ENCODE measurements at regions not wholly inside any gene's neighbourhood (a gene's known extent, or its start where the extent isn't known, plus 50 kb on each side); places are given as distances from the start of the nearest gene placed in this dataset.

DNA sequence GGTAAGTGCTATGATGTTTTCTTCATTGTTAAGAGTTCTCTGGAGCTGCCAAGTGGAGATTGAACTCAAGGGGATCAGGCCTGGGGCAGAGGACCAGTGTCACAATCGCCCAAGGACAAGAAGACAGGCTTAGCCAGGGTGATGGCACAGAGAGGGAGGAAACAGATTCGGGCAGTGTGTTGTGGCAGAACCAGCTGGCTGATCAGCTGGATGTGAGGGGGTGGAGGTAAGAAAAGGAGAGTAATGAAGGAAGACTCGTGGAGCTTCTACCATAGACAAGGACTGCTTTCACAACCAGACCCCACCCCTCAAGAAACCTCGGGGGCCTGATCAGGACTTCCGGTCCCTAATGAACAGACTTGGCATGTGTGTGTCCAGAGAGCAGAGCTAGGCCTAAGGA, 60.9 kb upstream of the LINGO1 start:
- no peaks in the 10 kb centered on the region for H3K36me3 ChIP-seq (ENCODE audit: insufficient read depth, low read length)
- H4K20me1 ChIP-seq (ENCODE audit: insufficient read depth), result no peaks in the 10 kb centered on the region
- no peaks in the 10 kb centered on the region for H3K27me3 ChIP-seq (ENCODE audit: insufficient read depth, low read depth, low read length)
- no peak overlapping the region for H3K4me3 ChIP-seq (ENCODE audit: low read length)
- H3K27ac ChIP-seq (ENCODE audit: low read length), result no peak overlapping the region
- no peaks in the 10 kb centered on the region for H3K9me3 ChIP-seq (ENCODE audit: low read length)
- no peaks in the 10 kb centered on the region for H3F3A ChIP-seq (ENCODE audit: insufficient read depth, low read length, poor library complexity, severe bottlenecking)
- no peak overlapping the region for H2AFZ ChIP-seq (ENCODE audit: low read depth, low read length)
- TF ChIP-seq SMC3 (conservative IDR thresholded peaks at IDR 0.05; ENCODE audit: poor library complexity) (no peak), MXI1 (conservative IDR thresholded peaks at IDR 0.05; ENCODE audit: poor library complexity, severe bottlenecking) (no peak), TAF1 (IDR thresholded peaks at IDR 0.05; ENCODE audit: low read depth) (no peak), EP300 (conservative IDR thresholded peaks at IDR 0.05; ENCODE audit: poor library complexity, severe bottlenecking) (no peak), POLR2AphosphoS5 (IDR thresholded peaks at IDR 0.05) (no peak), RAD21 (conservative IDR thresholded peaks at IDR 0.05) (no peak), EZH2 (IDR thresholded peaks at IDR 0.05; ENCODE audit: borderline replicate concordance, insufficient read depth, low read length, poor library complexity, severe bottlenecking) (no peak)
- TF ChIP-seq, protein P1, sequence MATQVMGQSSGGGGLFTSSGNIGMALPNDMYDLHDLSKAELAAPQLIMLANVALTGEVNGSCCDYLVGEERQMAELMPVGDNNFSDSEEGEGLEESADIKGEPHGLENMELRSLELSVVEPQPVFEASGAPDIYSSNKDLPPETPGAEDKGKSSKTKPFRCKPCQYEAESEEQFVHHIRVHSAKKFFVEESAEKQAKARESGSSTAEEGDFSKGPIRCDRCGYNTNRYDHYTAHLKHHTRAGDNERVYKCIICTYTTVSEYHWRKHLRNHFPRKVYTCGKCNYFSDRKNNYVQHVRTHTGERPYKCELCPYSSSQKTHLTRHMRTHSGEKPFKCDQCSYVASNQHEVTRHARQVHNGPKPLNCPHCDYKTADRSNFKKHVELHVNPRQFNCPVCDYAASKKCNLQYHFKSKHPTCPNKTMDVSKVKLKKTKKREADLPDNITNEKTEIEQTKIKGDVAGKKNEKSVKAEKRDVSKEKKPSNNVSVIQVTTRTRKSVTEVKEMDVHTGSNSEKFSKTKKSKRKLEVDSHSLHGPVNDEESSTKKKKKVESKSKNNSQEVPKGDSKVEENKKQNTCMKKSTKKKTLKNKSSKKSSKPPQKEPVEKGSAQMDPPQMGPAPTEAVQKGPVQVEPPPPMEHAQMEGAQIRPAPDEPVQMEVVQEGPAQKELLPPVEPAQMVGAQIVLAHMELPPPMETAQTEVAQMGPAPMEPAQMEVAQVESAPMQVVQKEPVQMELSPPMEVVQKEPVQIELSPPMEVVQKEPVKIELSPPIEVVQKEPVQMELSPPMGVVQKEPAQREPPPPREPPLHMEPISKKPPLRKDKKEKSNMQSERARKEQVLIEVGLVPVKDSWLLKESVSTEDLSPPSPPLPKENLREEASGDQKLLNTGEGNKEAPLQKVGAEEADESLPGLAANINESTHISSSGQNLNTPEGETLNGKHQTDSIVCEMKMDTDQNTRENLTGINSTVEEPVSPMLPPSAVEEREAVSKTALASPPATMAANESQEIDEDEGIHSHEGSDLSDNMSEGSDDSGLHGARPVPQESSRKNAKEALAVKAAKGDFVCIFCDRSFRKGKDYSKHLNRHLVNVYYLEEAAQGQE (IDR thresholded peaks at IDR 0.05; ENCODE audit: borderline replicate concordance), result no peak
- TF ChIP-seq, protein P2, sequence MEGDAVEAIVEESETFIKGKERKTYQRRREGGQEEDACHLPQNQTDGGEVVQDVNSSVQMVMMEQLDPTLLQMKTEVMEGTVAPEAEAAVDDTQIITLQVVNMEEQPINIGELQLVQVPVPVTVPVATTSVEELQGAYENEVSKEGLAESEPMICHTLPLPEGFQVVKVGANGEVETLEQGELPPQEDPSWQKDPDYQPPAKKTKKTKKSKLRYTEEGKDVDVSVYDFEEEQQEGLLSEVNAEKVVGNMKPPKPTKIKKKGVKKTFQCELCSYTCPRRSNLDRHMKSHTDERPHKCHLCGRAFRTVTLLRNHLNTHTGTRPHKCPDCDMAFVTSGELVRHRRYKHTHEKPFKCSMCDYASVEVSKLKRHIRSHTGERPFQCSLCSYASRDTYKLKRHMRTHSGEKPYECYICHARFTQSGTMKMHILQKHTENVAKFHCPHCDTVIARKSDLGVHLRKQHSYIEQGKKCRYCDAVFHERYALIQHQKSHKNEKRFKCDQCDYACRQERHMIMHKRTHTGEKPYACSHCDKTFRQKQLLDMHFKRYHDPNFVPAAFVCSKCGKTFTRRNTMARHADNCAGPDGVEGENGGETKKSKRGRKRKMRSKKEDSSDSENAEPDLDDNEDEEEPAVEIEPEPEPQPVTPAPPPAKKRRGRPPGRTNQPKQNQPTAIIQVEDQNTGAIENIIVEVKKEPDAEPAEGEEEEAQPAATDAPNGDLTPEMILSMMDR (IDR thresholded peaks at IDR 0.05; ENCODE audit: poor library complexity, severe bottlenecking), result no peak
- no peaks in the 10 kb centered on the region for H3K79me2 ChIP-seq (replicated peaks; ENCODE audit: insufficient read depth, low read length)
- H3K9ac ChIP-seq (ENCODE audit: low read length), result no peak overlapping the region
- no peak overlapping the region for H3K4me2 ChIP-seq (ENCODE audit: low read length)
- no peaks in the 10 kb centered on the region for H3K9me2 ChIP-seq (ENCODE audit: insufficient read depth, low read length)

DNA sequence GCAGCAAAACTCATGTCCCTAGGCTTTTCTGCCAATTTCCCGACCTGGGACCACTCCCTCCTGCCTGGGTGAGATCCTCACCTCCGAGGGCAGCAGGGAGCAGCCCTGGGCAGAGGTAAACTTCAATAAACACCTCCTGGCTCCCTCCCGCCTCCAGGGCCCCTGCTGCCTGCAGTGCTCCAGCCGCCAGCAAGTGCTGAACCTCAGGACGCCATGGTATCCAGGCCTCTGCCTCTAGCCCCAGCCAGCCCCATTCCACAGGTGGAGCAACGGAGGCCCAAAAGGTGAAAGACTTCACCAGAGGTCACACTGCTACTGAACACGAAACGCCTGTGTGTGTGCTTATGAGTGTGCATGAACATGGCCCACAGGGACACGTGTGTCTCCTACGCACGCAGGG, 59.9 kb upstream of the LINGO1 start:
- H3K27ac ChIP-seq (ENCODE audit: low read length), result no peak overlapping the region

More for the DNA sequence above, 59.9 kb upstream of the LINGO1 start:
- H2AFZ ChIP-seq (ENCODE audit: low read depth, low read length), result no peak overlapping the region
- H3K9me3 ChIP-seq (ENCODE audit: low read length), result no peaks in the 10 kb centered on the region
- H3K4me3 ChIP-seq (ENCODE audit: low read length), result no peak overlapping the region
- no peaks in the 10 kb centered on the region for H4K20me1 ChIP-seq (ENCODE audit: insufficient read depth)
- H3K9ac ChIP-seq (ENCODE audit: low read length), result no peak overlapping the region
- H3K27me3 ChIP-seq (ENCODE audit: insufficient read depth, low read depth, low read length), result no peaks in the 10 kb centered on the region
- H3K4me2 ChIP-seq (ENCODE audit: low read length), result no peak overlapping the region
- no peaks in the 10 kb centered on the region for H3K36me3 ChIP-seq (ENCODE audit: insufficient read depth, low read length)
- H3K9me2 ChIP-seq (ENCODE audit: insufficient read depth, low read length), result no peaks in the 10 kb centered on the region
- no peaks in the 10 kb centered on the region for H3F3A ChIP-seq (ENCODE audit: insufficient read depth, low read length, poor library complexity, severe bottlenecking)
- TF ChIP-seq SMC3 (conservative IDR thresholded peaks at IDR 0.05; ENCODE audit: poor library complexity) (no peak), POLR2AphosphoS5 (IDR thresholded peaks at IDR 0.05) (no peak), EP300 (conservative IDR thresholded peaks at IDR 0.05; ENCODE audit: poor library complexity, severe bottlenecking) (no peak), EZH2 (IDR thresholded peaks at IDR 0.05; ENCODE audit: borderline replicate concordance, insufficient read depth, low read length, poor library complexity, severe bottlenecking) (no peak)
- TF ChIP-seq, protein P2 (IDR thresholded peaks at IDR 0.05; ENCODE audit: poor library complexity, severe bottlenecking), result no peak
- H3K79me2 ChIP-seq (replicated peaks; ENCODE audit: insufficient read depth, low read length), result no peaks in the 10 kb centered on the region

All from neural cell (in vitro differentiated cells).